ENCODE measurements at regions not wholly inside any gene's neighbourhood (a gene's known extent, or its start where the extent isn't known, plus 50 kb on each side); places are given as distances from the start of the nearest gene placed in this dataset.

DNA sequence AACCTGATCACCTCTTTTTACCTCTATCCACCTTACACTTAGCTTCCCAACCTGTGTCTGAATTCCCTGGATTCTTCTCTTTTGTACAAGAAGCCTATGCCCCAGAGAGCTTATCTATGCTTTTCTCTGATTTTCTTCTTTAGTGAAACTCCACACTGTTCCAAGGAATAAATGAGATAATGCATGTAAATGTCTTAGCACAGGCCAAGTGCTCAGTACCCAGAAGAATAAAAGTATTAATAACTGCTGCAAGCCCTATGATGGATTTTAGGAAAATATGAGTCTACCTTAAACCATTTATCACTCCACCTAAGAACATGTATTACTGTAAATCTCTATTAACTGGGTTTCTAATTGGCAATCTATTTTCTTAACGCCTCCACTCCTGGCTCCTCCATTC, 168.5 kb upstream of the TNC start:
- ChIA-PET CTCF (no interaction called here), POLR2A (no interaction called here)
- no peak overlapping the region for H3K4me3 ChIP-seq
- FAIRE-seq = no peak
- 82% methylated on average over 1 of the region's 1 CpG for WGBS (ENCODE audit: missing lambda C conversion rate)
- ATAC-seq = no peak
- TF ChIP-seq TFCP2L1 (CRISPR knock-in tag; IDR thresholded peaks at IDR 0.05) (no peak), EHMT2 (IDR thresholded peaks at IDR 0.05; ENCODE audit: low read depth) (no peak), TP53 (CRISPR knock-in tag; IDR thresholded peaks at IDR 0.05) (no peak), RNF2 (IDR thresholded peaks at IDR 0.05; ENCODE audit: borderline replicate concordance, low read depth) (no peak), SMC3 (IDR thresholded peaks at IDR 0.05) (no peak), RFX5 (IDR thresholded peaks at IDR 0.05) (no peak), ZSCAN20 (CRISPR knock-in tag; IDR thresholded peaks at IDR 0.05) (no peak), MAFK (IDR thresholded peaks at IDR 0.05; ENCODE audit: partially characterized antibody) (no peak)
- TF ChIP-seq, protein P1, sequence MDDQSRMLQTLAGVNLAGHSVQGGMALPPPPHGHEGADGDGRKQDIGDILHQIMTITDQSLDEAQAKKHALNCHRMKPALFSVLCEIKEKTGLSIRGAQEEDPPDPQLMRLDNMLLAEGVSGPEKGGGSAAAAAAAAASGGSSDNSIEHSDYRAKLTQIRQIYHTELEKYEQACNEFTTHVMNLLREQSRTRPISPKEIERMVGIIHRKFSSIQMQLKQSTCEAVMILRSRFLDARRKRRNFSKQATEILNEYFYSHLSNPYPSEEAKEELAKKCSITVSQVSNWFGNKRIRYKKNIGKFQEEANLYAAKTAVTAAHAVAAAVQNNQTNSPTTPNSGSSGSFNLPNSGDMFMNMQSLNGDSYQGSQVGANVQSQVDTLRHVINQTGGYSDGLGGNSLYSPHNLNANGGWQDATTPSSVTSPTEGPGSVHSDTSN (IDR thresholded peaks at IDR 0.05) = no peak
- TF ChIP-seq, protein P2, sequence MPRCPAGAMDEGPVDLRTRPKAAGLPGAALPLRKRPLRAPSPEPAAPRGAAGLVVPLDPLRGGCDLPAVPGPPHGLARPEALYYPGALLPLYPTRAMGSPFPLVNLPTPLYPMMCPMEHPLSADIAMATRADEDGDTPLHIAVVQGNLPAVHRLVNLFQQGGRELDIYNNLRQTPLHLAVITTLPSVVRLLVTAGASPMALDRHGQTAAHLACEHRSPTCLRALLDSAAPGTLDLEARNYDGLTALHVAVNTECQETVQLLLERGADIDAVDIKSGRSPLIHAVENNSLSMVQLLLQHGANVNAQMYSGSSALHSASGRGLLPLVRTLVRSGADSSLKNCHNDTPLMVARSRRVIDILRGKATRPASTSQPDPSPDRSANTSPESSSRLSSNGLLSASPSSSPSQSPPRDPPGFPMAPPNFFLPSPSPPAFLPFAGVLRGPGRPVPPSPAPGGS (IDR thresholded peaks at IDR 0.05) = no peak
- H3K9me3 ChIP-seq = no peaks in the 10 kb centered on the region
- DNase-seq (ENCODE audit: low read depth in 1 of 2, low spot score in 1 of 2) = no peak
- H3K27ac ChIP-seq = no peak overlapping the region
- no peak overlapping the region for H3K4me2 ChIP-seq
- H3K4me1 ChIP-seq = no peaks in the 10 kb centered on the region

DNA sequence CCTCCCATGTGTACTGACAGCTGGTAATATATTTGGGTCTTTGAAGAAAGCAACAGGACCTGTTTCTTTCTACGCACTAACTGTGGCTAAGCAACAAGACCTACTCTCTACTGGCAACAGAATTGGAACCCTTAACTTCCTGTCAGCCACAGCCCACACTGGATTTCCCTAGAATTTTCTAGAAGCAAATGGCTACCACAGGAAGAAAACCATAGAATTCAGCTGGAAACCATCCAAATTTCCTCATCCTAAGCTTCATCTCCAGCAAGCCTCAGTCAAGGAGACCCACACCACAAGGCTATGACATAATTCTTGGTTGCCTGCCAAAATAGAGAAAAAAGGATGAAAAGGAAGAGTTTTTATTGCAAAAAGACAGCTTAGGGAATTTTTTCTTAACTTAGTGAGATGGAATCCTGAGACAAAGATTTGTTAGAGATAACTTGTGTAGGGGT, 171.8 kb upstream of the TNC start:
- Histone ChIP-seq H3K4me3 (no peak overlapping the region), H3K4me2 (no peak overlapping the region), H3K27ac (no peak overlapping the region), H3K9me3 (no peaks in the 10 kb centered on the region), H3K4me1 (peaks cover 7% of the 10 kb centered on the region; the same call in 1 of the 3 replicates)
- FAIRE-seq = no peak
- ChIA-PET POLR2A (no interaction called here), CTCF (no interaction called here)
- 94% methylated on average over 1 of the region's 1 CpG for WGBS (ENCODE audit: missing lambda C conversion rate)
- no peak for ATAC-seq
- no peak for TF ChIP-seq HOXA7 (CRISPR knock-in tag; IDR thresholded peaks at IDR 0.05)
- TF ChIP-seq CEBPB (IDR thresholded peaks at IDR 0.05) = no peak
- no peak for DNase-seq (ENCODE audit: low read depth in 1 of 2, low spot score in 1 of 2)

DNA sequence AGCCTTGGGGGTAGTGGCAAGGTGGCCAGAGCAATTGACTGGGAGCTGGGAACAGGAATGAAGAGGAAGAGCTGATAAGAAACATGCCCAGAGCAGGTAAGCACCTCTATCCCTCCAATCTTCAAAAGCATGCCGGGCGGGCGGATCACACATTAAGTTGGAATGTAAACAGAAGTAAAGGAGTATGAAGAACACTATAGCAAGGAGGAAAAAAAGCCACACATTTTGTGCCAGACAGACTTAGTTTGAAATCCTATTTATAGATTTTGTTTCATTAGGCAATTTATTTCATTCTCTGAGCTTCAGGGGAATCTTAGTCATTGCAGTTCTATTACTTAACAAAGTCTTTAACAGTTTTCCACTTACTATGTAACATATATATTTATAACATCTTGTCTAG, 173.9 kb upstream of the TNC start:
- H3K9me3 ChIP-seq = no peaks in the 10 kb centered on the region
- H3K27ac ChIP-seq = no peak overlapping the region
- 63% methylated on average over 3 of the region's 3 CpGs for WGBS (ENCODE audit: missing lambda C conversion rate)
- no peak overlapping the region; the same call in 1 of the 3 replicates for H3K4me2 ChIP-seq
- no peak overlapping the region for H3K4me3 ChIP-seq
- H3K4me1 ChIP-seq = peaks cover 10% of the 10 kb centered on the region; the same call in 2 of the 3 replicates
- CTCF ChIA-PET = interaction anchor here (1.4 kb wide), 1 partner anchor 14 kb away, joined by 4 read pairs; no protein-coding TSS in a partner anchor
- POLR2A ChIA-PET = no interaction called here
- TF ChIP-seq SMC3 (IDR thresholded peaks at IDR 0.05) = no peak
- TF ChIP-seq HDAC2 (IDR thresholded peaks at IDR 0.05) = no peak
- TF ChIP-seq FOSB (CRISPR knock-in tag; IDR thresholded peaks at IDR 0.05) = no peak
- TF ChIP-seq HOXB13 (CRISPR knock-in tag; IDR thresholded peaks at IDR 0.05; ENCODE audit: low read depth) = no peak
- TF ChIP-seq, protein P3, sequence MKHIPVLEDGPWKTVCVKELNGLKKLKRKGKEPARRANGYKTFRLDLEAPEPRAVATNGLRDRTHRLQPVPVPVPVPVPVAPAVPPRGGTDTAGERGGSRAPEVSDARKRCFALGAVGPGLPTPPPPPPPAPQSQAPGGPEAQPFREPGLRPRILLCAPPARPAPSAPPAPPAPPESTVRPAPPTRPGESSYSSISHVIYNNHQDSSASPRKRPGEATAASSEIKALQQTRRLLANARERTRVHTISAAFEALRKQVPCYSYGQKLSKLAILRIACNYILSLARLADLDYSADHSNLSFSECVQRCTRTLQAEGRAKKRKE (CRISPR knock-in tag; IDR thresholded peaks at IDR 0.05; ENCODE audit: low read depth) = no peak
- no peak for TF ChIP-seq MYC (IDR thresholded peaks at IDR 0.05; ENCODE audit: borderline replicate concordance, low read length)
- no peak for TF ChIP-seq ZC3H11A (IDR thresholded peaks at IDR 0.05)
- FAIRE-seq (no peak), ATAC-seq (no peak), DNase-seq (ENCODE audit: low read depth in 1 of 2, low spot score in 1 of 2) (no peak)
